SK-N-SH (cell line): ENCODE measurements at regions not wholly inside any gene's neighbourhood (a gene's known extent, or its start where the extent isn't known, plus 50 kb on each side); places are given as distances from the start of the nearest gene placed in this dataset.

ENCODE experiments used
- CTCF ChIA-PET: fragments of 300-600, 350-600 bp; formaldehyde crosslinking; extraction: SDS; loops from one replicate; lab custom pipeline; 2021; lab: Yijun Ruan, JAX
- POLR2A ChIA-PET: fragments of 350-600 bp; sonication (Branson Sonifier 250); formaldehyde crosslinking; extraction: SDS; loops from one replicate; lab custom pipeline; 2020; ENCODE audit warnings: antibody characterized with exemption, inconsistent platforms; lab: Yijun Ruan, JAX
- DNase-seq: peaks from one replicate; pipeline ENCODE4 v3.0.0; 2012
- H2AFZ ChIP-seq: fragments of 200-600 bp; sonication (generic); 2 replicates; pipeline ENCODE4 v1.8.1; 2016; ENCODE audit warnings: antibody characterized with exemption, mild to moderate bottlenecking, low read depth
- H3F3A ChIP-seq: fragments of 200-600 bp; sonication (generic); replicated peaks from 2 replicates; pipeline ENCODE3; 2016; ENCODE audit warnings: antibody characterized with exemption, mild to moderate bottlenecking; ENCODE audit not compliant: insufficient read depth
- H3K27ac ChIP-seq, 2 experiments: fragments of 200-500 bp in 1 of 2; fragments of 200-600 bp in 1 of 2; sonication (Bioruptor generic) in 1 of 2; sonication (generic), shearing (Covaris generic) in 1 of 2; 2 replicates each; pipeline versions ENCODE4 v1.5.1 to v1.6.1; 2014 to 2016; ENCODE audit warnings: low read depth in 2 of 2, inconsistent platforms in 1 of 2, low read length in 1 of 2, mild to moderate bottlenecking in 1 of 2, mixed read lengths in 1 of 2
- H3K27me3 ChIP-seq: fragments of 200-600 bp; sonication (generic), shearing (Covaris generic); 2 replicates; pipeline ENCODE4 v1.6.1; 2016; ENCODE audit warnings: mixed run types; ENCODE audit not compliant: insufficient read depth
- H3K36me3 ChIP-seq, 2 experiments: fragments of 200-500 bp in 1 of 2; fragments of 200-600 bp in 1 of 2; sonication (Bioruptor generic) in 1 of 2; sonication (generic) in 1 of 2; replicated peaks in 1 of 2; 2 replicates each; pipeline versions ENCODE3 to v1.5.1; 2014 to 2016; ENCODE audit warnings: low read length in 1 of 2, mild to moderate bottlenecking in 1 of 2; ENCODE audit not compliant: insufficient read depth in 2 of 2, control insufficient read depth in 1 of 2
- H3K4me1 ChIP-seq, 2 experiments: fragments of 200-500 bp in 1 of 2; fragments of 200-600 bp in 1 of 2; sonication (Bioruptor generic) in 1 of 2; sonication (generic), shearing (Covaris generic) in 1 of 2; 2 replicates each; pipeline versions ENCODE4 v1.5.1 to v1.6.1; 2014 to 2016; ENCODE audit warnings: low read depth in 1 of 2, low read length in 1 of 2, mixed run types in 1 of 2; ENCODE audit not compliant: insufficient read depth in 2 of 2, control insufficient read depth in 1 of 2
- H3K4me2 ChIP-seq: fragments of 200-600 bp; sonication (generic), shearing (Covaris generic); 2 replicates; pipeline ENCODE4 v1.6.1; 2017; ENCODE audit warnings: mixed run types
- H3K4me3 ChIP-seq, 2 experiments: fragments of 200-500 bp in 1 of 2; fragments of 200-600 bp in 1 of 2; sonication (Bioruptor generic) in 1 of 2; sonication (generic), shearing (Covaris generic) in 1 of 2; 2 replicates each; pipeline versions ENCODE4 v1.5.1 to v1.8.1; 2014 to 2016; ENCODE audit warnings: low read depth in 2 of 2, inconsistent platforms in 1 of 2, low read length in 1 of 2, mild to moderate bottlenecking in 1 of 2, mixed read lengths in 1 of 2, moderate library complexity in 1 of 2
- H3K79me2 ChIP-seq: fragments of 200-600 bp; sonication (generic); 2 replicates; pipeline ENCODE4 v1.8.1; 2017; ENCODE audit warnings: mild to moderate bottlenecking; ENCODE audit not compliant: insufficient read depth
- H3K9ac ChIP-seq: fragments of 200-600 bp; sonication (generic); 2 replicates; pipeline ENCODE4 v1.6.1; 2017; ENCODE audit warnings: mixed run types
- H3K9me2 ChIP-seq: fragments of 200-600 bp; sonication (generic); 2 replicates; pipeline ENCODE4 v1.6.1; 2017; ENCODE audit warnings: mixed run types
- H3K9me3 ChIP-seq: fragments of 200-600 bp; sonication (generic); 2 replicates; pipeline ENCODE4 v1.6.1; 2017; ENCODE audit warnings: mixed run types, mild to moderate bottlenecking, moderate library complexity
- H4K20me1 ChIP-seq: fragments of 200-600 bp; sonication (generic); 2 replicates; pipeline ENCODE4 v1.6.1; 2017; ENCODE audit warnings: mild to moderate bottlenecking, mixed run types; ENCODE audit not compliant: insufficient read depth
- CTCF ChIP-seq: fragments of 200-600 bp; sonication (generic); IDR thresholded peaks from 2 replicates; pipeline ENCODE4 v1.6.1; 2017; ENCODE audit warnings: antibody characterized with exemption, mild to moderate bottlenecking, moderate library complexity
- EP300 ChIP-seq, 2 experiments: IDR thresholded peaks; 2 replicates each; pipeline versions ENCODE4 v1.4.0 to v1.6.1; 2012; ENCODE audit warnings: borderline replicate concordance in 1 of 2, low read depth in 1 of 2, low read length in 1 of 2
- MAX ChIP-seq: IDR thresholded peaks from 2 replicates; pipeline ENCODE4 v1.4.0; 2012; ENCODE audit warnings: low read depth
- MEF2A ChIP-seq: IDR thresholded peaks from 2 replicates; pipeline ENCODE4 v1.4.0; 2012; ENCODE audit warnings: low read depth, borderline replicate concordance
- MXI1 ChIP-seq: IDR thresholded peaks from 2 replicates; pipeline ENCODE4 v1.6.1; 2012; ENCODE audit warnings: mild to moderate bottlenecking, low read depth, low read length, improper control_type of control experiment
- PBX3 ChIP-seq: IDR thresholded peaks from 2 replicates; pipeline ENCODE4; 2012
- POLR2AphosphoS5 ChIP-seq: IDR thresholded peaks from 2 replicates; pipeline ENCODE4 v1.6.1; 2012; ENCODE audit warnings: low read depth, low read length
- RCOR1 ChIP-seq: fragments of 150-350 bp; IDR thresholded peaks from 2 replicates; pipeline ENCODE4 v1.6.1; 2017; ENCODE audit warnings: antibody characterized with exemption, low read length
- RFX5 ChIP-seq: IDR thresholded peaks from 2 replicates; pipeline ENCODE4 v1.6.1; 2012; ENCODE audit warnings: mild to moderate bottlenecking, improper control_type of control experiment, low read length
- RXRA ChIP-seq: IDR thresholded peaks from 2 replicates; pipeline ENCODE4 v1.4.0; 2012; ENCODE audit warnings: low read depth, mild to moderate bottlenecking, borderline replicate concordance
- TAF1 ChIP-seq: IDR thresholded peaks from 2 replicates; pipeline ENCODE4 v1.6.1; 2012; ENCODE audit warnings: low read depth, mild to moderate bottlenecking, low read length, moderate library complexity, borderline replicate concordance
- TCF12 ChIP-seq: IDR thresholded peaks from 2 replicates; pipeline ENCODE4 v1.4.0; 2012
- TEAD4 ChIP-seq: IDR thresholded peaks from 2 replicates; pipeline ENCODE4 v1.4.0; 2012; ENCODE audit warnings: mild to moderate bottlenecking, borderline replicate concordance; ENCODE audit not compliant: insufficient read depth
- USF2 ChIP-seq: fragments of 150-350 bp; IDR thresholded peaks from 2 replicates; pipeline ENCODE4 v1.6.1; 2017; ENCODE audit warnings: antibody characterized with exemption, low read length, low read depth, borderline replicate concordance
- YY1 ChIP-seq: IDR thresholded peaks from 2 replicates; pipeline ENCODE4 v1.4.0; 2012; ENCODE audit warnings: low read depth, mild to moderate bottlenecking
- WGBS: methylation state at CpG from one replicate; pipeline ENCODE4 v1.1.6; 2017; ENCODE audit warnings: low lambda C conversion rate; 5-methylcytosine and 5-hydroxymethylcytosine counted together

- ChIA-PET CTCF (no interaction called here), POLR2A (no interaction called here)
- Histone ChIP-seq H3K36me3 (no peaks in the 10 kb centered on the region), H3K27me3 (no peaks in the 10 kb centered on the region), H3K27ac (no peak overlapping the region), H3K9me3 (no peaks in the 10 kb centered on the region), H2AFZ (no peak overlapping the region), H3K9ac (no peak overlapping the region), H3K79me2 (no peaks in the 10 kb centered on the region), H3K4me2 (no peak overlapping the region), H3K9me2 (no peaks in the 10 kb centered on the region), H3K4me3 (no peak overlapping the region), H4K20me1 (no peaks in the 10 kb centered on the region), H3K4me1 (no peaks in the 10 kb centered on the region), H3F3A (no peaks in the 10 kb centered on the region)
- DNase-seq: no peak
- 14% methylated on average over 3 of the region's 3 CpGs for WGBS
- TF ChIP-seq USF2: no peak
- TF ChIP-seq YY1: no peak
- TF ChIP-seq MEF2A: no peak
Observed at GRCh38 chr6:9197726-9198125, 762.4 kb upstream of the SLC35B3 start.

- CTCF ChIA-PET: no interaction called here
- Histone ChIP-seq H3K36me3 (no peaks in the 10 kb centered on the region), H3K27me3 (no peaks in the 10 kb centered on the region), H3K9ac (no peak overlapping the region), H3K4me1 (no peaks in the 10 kb centered on the region), H2AFZ (no peak overlapping the region), H3K4me2 (no peak overlapping the region), H3K27ac (no peak overlapping the region), H4K20me1 (no peaks in the 10 kb centered on the region), H3K4me3 (no peak overlapping the region), H3F3A (no peaks in the 10 kb centered on the region), H3K9me2 (no peaks in the 10 kb centered on the region), H3K9me3 (no peaks in the 10 kb centered on the region), H3K79me2 (no peaks in the 10 kb centered on the region)
- no peak for DNase-seq
- 0% methylated on average over 1 of the region's 1 CpG for WGBS
- POLR2A ChIA-PET: no interaction called here
- TF ChIP-seq MXI1 (no peak), RXRA (no peak)
Observed at GRCh38 chr6:9195322-9195721, 760.0 kb upstream of the SLC35B3 start.

DNA sequence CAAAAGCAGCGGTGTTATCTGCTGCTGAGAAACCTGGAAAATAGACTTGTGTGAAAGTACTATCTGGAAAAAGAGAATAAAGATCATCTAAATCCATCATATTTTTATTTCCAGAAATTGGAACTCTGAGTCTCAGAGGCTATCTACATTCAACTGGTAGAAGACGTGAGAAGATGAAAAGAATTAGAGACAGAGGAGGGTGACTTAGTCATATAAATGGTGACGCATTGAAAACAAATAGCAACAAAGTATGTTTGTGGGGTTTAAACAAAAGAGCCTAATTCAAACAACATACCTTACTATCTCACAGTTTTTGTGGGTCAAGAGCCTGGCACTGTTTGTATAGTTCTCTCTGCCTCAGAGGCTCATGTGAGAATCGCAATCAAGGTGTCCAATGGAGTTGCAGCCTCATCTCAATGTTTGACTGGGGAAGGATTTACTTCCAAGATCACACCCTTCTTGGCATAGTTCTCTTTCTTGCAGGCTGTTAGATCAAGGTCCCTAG is 757.1 kb upstream of the SLC35B3 start:
- Histone ChIP-seq H4K20me1 (no peaks in the 10 kb centered on the region), H3K36me3 (no peaks in the 10 kb centered on the region), H3K4me3 (no peak overlapping the region), H3K4me2 (no peak overlapping the region), H3F3A (no peaks in the 10 kb centered on the region), H3K79me2 (no peaks in the 10 kb centered on the region), H3K9me3 (no peaks in the 10 kb centered on the region), H2AFZ (no peak overlapping the region), H3K4me1 (no peaks in the 10 kb centered on the region), H3K9ac (no peak overlapping the region), H3K9me2 (no peaks in the 10 kb centered on the region), H3K27ac (no peak overlapping the region), H3K27me3 (no peaks in the 10 kb centered on the region)
- WGBS: 14% methylated on average over 4 of the region's 4 CpGs
- CTCF ChIA-PET: no interaction called here
- no peak for DNase-seq
- POLR2A ChIA-PET: no interaction called here
- TF ChIP-seq RXRA (no peak), PBX3 (no peak), RFX5 (no peak), TCF12 (no peak), YY1 (no peak), TEAD4 (no peak), MAX (no peak), CTCF (no peak), POLR2AphosphoS5 (no peak), MXI1 (no peak), USF2 (no peak), RCOR1 (no peak), EP300 (IDR thresholded peaks at IDR 0.05; ENCODE audit: borderline replicate concordance in 1 of 2, low read depth in 1 of 2, low read length in 1 of 2) (no peak), TAF1 (no peak)
